ENCODE measurements at regions not wholly inside any gene's neighbourhood (a gene's known extent, or its start where the extent isn't known, plus 50 kb on each side); places are given as distances from the start of the nearest gene placed in this dataset.
"Not testable (repeated sequence)": the region's sequence is repeated elsewhere in the genome, so short reads cannot be mapped to it uniquely, and the experiment has no call there.

DNA sequence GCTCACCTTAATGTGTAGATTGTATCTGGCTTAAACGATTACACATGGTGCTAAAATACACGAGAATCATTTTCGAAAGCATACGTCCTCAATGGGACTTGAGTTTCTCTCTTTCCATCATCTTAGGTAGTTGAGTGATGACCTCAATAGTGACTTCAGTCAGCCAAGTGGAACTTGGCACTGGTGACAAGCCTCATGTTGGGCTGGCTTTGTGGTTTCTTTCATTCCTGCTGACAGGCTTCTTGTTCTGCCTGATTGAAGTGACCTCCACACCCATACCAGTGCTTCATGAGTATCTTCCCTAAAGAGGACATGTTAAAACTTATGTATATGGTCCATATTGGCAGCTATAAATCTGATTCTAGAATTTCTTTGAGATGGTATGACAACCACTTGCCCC is 159.1 kb upstream of the WDR1 start:
- no peak for DNase-seq

DNA sequence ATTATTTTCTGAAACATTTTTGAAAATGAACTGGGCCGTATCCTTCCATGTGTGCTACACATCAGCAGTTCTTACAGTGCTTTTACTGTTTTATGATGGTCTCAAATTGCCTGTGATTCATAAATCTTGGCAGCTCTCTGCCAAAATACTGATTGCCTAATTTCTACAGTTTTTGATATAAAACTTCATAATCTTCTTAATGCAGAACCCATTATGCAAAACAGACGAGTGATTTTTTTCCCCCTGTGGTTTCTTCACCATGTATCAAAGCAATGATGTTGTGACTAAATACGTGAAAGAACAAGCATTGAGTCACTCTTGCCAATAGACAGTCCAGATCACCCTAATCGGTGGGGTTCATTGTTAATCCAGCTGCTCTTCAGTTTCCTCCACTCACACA is 156.4 kb upstream of the WDR1 start:
- DNase-seq, result no peak

GRCh38 chr4:10272511-10272910 is 155.9 kb upstream of the WDR1 start:
- DNase-seq, result no peak

- DNase-seq, result no peak
Measured at GRCh38 chr4:10267066-10267465, 150.5 kb upstream of the WDR1 start.

DNA sequence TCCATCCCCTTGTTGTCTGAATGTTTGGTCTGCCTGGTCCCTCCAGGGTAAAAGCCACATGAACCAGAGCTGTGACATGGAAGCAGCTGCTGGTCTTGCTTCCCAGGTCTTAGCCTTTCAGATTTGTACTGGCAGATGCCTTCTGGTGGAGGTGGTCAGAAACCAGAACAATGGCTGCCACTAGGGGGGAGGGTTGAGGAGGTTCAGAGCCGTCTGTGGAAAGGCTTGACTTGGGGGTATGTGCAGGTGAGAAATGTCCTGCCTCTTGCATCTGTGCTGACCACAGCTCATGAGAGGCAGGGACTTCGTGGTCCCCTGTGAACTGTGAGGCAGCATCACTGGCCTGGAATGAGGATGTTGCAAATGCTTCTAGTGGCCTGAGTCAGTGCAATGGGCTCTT is 144.2 kb upstream of the WDR1 start:
- DNase-seq, result no peak

DNA sequence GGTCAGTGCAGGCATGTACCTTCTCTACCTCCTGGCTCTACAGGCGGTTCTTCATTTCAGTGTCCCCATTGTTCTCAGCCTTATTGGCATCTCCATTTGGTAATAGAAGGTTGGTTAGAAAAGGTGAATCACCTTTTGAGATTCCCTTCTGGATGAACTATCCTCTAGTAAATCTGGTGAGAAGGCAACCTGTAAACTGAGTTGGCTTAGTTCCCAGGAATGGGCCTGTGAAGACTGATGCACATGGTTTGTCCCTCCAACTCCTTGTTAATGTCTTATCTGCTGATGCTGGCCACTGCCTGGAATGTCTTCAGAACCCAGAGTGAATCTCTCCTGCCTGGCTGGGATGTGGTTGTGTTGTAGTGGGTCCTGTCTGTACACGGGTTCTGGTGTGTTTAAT is 143.4 kb upstream of the WDR1 start:
- DNase-seq, result no peak

DNA sequence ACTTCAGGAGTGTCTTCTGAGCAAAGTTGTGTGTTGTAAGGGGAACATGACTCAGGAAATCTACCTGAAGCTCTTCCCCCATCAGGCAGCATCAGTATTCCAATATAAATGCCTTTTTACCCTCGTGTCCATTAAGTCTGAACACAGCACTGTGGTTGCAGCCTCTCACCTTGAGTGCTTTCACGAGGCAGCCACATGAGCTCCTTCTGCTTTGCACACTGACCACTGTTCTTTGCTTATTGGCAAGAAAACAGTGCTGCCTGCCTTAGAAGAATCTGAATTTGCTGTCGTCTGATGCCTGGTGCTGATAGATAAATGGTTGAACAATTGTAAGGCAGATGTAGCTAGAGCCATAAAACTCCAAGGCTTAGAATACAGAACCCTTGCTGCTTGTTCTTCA is 139.6 kb upstream of the WDR1 start:
- no peak for DNase-seq

GRCh38 chr4:10253765-10254164 is 137.2 kb upstream of the WDR1 start:
- no peak for DNase-seq

DNA sequence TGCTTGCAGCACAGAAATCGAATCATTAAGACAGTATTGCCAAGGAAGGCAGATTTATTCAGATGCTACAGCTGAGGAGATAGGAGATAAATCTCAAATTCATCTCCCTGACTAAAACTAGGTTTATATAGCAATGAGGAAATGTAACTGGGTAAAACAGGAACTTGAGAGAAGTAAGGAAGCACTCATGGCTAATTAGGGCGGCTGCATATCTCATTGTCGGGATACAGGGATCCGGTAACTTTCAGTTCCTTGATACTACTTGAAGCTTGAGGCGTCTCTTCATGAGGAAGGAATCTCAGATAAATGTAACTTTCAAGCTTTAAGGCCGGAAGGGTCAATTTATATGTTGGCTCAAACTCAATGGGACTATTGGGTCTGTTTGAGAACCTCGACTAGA is 129.2 kb upstream of the WDR1 start:
- no peak for DNase-seq

DNA sequence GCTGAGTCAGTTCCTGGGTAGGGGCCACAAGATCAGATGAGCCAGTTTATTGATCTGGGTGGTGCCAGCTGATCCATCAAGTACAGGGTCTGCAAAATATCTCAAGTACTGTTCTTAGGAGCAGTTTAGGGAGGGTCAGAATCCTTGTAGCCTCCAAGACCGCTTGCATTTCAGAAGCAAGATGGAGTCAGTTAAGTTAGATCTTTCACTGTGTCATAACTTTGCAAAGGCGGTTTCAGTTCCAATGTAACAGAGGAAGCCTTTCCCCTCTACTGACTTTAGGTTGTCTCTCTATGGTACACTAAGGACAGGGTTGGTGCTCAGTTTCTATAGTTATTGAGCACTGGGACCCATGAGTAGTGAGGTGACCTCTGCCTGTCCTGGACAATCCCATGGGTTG is 127.3 kb upstream of the WDR1 start:
- no peak for DNase-seq

DNA sequence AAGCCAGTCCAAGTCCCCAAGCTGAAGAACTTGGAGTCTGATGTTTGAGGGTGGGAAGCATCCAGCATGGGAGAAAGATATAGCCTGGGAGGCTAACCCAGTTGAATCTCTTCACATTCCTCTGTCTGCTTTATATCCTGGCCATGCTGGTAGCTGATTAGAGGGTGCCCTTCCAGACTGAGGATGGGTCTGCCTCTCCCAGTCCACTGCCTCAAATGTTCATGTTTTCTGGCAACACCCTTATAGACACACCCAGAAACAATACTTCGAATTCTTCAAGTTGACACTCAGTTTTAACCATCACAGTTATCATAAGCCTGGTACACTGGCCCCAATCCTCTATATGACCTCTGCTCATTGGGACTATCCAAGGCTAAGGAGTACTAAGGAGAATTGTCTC is 124.1 kb upstream of the WDR1 start:
- no peak for DNase-seq

DNA sequence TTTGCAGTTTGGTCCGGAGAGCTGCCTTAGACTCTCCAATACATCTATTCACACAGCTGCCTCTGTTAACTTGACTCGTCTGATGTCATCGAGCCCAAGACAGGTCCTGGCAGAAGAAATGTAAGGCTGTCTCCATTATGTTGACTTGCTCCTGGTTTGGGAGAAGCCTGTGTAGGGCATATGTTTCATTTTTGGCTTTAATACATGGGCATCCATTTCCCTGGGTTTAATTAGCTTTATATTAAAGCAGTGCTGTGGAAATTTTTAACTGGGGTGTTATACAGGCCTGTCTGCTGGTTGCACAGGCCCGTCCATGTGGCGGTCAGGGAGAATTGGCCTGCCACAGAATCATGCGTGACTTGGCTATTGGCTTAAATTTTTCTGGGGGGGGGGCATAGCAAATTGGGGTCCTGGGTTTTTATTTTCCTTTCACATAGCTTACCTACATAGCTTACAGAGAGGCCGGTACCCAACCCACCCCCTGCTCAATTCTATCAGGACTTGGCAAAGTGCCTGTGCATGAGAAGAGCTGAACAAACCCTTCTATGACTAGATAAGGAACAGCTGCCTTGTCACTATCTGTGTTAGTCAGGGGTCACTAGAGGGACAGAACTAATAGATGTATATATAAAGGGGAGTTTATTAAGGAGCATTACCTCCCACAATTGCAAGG is 123.5 kb upstream of the WDR1 start:
- DNase-seq, result no peak

DNA sequence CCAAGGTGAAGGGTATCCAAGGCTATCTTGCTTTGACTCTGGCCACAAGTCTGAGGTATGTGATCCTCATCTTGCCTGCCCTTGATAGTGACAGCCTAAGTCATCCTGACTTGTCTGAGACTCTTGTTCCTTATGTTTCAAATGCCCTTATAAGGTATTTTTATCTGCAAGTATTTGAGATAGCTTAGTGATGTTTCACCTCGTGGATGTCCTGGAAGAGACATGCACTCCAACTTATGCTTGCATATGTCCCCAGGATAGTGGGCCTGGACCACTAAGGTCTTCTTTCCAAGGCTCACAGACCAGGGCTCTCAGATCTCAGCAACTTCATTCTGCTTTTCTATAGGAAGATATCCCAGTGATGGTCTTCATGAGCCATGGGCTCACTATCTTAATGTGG is 120.5 kb upstream of the WDR1 start:
- DNase-seq, result no peak

DNA sequence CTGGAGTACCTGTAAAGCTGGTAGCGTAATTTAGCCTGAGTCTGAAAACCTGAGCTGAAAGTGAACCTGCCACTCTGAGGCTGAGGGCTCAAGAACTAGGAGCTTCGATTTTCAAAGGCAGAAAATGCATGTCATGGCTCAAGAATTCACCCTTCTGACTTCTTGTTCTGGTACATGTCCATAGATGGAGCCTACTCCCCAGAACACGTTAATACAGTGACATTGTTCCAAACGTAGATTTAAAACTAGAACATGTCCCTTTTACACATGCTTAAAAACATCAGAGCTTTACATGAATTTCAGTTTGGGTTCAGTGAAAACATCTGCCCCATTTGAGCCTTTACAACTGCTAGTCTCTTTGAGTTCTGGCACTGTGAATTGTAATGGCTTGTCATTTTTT is 115.5 kb upstream of the WDR1 start:
- DNase-seq, result no peak

GRCh38 chr4:10226756-10227155 is 110.2 kb upstream of the WDR1 start:
- no peak for DNase-seq

DNA sequence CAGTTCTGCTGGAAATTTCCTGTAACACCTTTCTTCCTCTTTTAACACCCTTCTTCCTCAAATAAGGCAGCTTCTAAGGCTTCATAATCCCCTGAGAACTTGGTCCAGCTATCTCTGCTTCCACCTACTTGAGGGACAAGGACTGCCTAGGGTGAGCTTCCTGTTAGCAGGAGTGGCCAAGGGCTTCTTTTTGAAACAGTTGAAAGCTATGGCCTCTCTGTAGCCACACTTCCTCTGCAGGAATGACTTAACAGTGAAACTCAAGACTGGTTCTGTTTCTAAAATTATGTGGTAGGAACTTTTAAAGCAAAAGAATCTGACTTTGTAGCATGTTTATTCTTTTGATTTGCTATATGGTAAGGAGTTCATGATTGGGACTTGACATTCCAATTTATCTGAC is 108.5 kb upstream of the WDR1 start:
- no peak for DNase-seq

DNA sequence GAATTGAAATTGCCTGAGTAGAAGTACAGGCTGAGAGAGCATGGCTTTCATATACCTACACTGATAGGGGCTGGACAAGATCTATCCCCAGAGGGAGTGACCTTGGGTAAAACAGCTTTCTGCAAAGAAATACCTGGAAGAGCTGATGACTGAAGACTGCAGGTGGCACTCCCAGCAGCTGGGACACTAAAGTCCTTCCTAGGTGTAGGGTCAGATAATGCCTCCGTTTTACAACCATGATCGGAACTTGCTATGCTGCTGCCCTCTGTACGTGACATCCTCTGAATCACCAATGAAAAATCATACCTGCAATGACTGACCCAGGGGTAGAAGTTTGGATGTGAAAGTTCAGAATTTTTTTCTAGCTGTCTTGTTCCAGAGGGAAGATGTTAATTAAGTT is 107.2 kb upstream of the WDR1 start:
- DNase-seq, result no peak

DNA sequence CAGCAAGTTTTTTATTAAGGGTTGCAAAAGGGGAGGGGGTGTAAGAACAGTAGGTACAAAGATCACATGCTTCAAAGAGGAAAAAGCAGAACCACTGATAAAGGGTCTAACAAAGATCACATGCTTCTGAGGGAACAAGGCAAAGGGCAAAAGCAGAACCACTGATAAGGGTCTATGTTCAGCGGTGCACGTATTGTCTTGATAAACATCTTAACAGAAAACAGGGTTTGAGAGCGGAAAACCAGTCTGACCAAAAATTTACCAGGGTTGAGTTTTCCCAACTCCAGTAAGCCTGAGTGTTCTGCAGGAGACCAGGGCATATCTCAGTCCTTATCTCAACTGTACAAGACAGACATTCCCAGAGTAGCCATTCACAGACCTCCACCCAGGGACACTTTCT is 96.9 kb upstream of the WDR1 start:
- DNase-seq, result not testable (repeated sequence)

- DNase-seq, result no peak
Measured at GRCh38 chr4:10212901-10213300, 96.3 kb upstream of the WDR1 start.

DNA sequence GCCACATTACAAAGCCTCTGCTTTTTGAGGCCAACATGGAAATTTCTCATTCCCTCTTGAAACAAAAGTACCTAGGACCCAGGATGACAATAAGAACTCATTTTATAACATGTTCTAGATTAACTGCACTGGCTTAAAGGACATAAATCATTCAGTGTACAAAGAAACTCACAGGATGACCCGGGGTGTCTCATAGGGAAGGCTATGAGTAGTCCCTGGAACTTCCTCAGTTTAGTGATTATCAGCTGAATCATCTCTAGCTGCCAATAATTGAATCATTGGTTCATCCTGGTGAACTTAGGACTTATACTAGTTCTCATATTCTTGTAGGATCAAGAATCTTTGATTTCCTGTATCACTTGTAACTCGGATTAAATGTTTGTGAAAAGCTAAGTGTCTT is 95.8 kb upstream of the WDR1 start:
- no peak for DNase-seq

- DNase-seq, result no peak
Measured at GRCh38 chr4:10207116-10207515, 90.5 kb upstream of the WDR1 start.

- DNase-seq, result no peak
Measured at GRCh38 chr4:10205223-10205622, 88.6 kb upstream of the WDR1 start.

DNA sequence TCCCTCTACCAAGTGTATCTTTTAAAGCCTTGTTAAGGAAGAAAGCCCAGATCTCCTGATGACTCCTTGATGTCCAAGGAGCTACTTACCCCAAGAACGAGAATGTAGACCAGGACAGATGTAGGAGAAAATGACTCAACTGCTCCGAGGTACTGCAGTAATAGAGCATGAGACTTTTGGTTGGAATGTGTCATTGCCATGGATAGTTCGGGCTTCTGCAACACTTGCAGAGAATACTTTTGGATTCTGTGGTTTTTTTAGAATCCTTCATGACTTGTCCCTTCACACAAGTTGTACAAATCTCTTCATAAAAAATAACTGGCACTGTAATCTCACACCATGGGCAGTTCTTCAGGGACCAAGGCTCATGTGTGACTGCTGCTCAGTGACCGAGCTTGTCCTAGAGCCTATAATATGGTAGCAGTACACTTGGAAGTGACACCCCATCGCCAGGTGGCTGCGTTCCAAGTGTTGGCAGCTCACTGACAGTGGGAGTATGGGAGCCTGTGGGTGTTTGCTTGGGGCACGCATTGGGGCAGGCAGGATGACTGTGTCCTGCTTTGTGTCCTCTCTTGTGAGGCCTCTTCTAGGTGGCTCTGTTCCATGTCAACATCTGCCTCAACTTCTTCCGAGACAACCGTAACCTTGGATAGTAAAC is 87.9 kb upstream of the WDR1 start:
- DNase-seq, result no peak

GRCh38 chr4:10203851-10204250 is 87.3 kb upstream of the WDR1 start:
- DNase-seq, result no peak
